Stimulated activated naive CD8-positive, alpha-beta T cell treated with anti-CD3 and anti-CD28 coated beads, Interleukin-15, amount 100 ng/mL, for 72 hours (primary cell): ENCODE measurements at regions not wholly inside any gene's neighbourhood (a gene's known extent, or its start where the extent isn't known, plus 50 kb on each side); places are given as distances from the start of the nearest gene placed in this dataset.
"Not testable (repeated sequence)": the region's sequence is repeated elsewhere in the genome, so short reads cannot be mapped to it uniquely, and the experiment has no call there.

Experiments
- ATAC-seq: fragments of 150-1000 bp; cut with Tn5 transposase; 2 replicates; pipeline ENCODE4 v1.10.0; 2021; ENCODE audit warnings: mild to moderate bottlenecking, moderate library complexity
- DNase-seq, 2 donors: peaks; one replicate each; pipeline ENCODE4 v3.0.0; 2021 to 2022
- H3K27ac Mint-ChIP-seq, 2 donors: one replicate each; pipeline ENCODE4 v1.8.0; 2022; ENCODE audit warnings: mild to moderate bottlenecking in 2 of 2, mixed read lengths in 2 of 2, moderate library complexity in 2 of 2
- H3K27me3 Mint-ChIP-seq: one replicate; pipeline ENCODE4 v1.8.0; 2022; ENCODE audit warnings: mixed read lengths
- H3K4me1 Mint-ChIP-seq: one replicate; pipeline ENCODE4 v1.8.0; 2022; ENCODE audit warnings: mild to moderate bottlenecking, mixed read lengths
- H3K4me3 Mint-ChIP-seq, 2 donors: one replicate each; pipeline ENCODE4 v1.8.0; 2022; ENCODE audit warnings: mild to moderate bottlenecking in 2 of 2, mixed read lengths in 2 of 2, moderate library complexity in 1 of 2
- H3K9me3 Mint-ChIP-seq, 2 donors: one replicate each; pipeline ENCODE4 v1.8.0; 2022; ENCODE audit warnings: mixed read lengths in 2 of 2

- H3K9me3 Mint-ChIP-seq, result peaks cover 5 to 13% of the 10 kb centered on the region in 2 donors
- no peaks in the 10 kb centered on the region for H3K27me3 Mint-ChIP-seq
- no peak for DNase-seq
- H3K4me1 Mint-ChIP-seq, result no peaks in the 10 kb centered on the region
- ATAC-seq, result no peak
- H3K27ac Mint-ChIP-seq, result no peak overlapping the region
- no peak overlapping the region for H3K4me3 Mint-ChIP-seq
Observed at GRCh38 chr15:91445695-91446228, 345.7 kb downstream of the SV2B start.

GRCh38 chr15:91447991-91448644, 348.1 kb downstream of the SV2B start:
- H3K4me3 Mint-ChIP-seq, result no peak overlapping the region
- DNase-seq, result no peak
- no peak for ATAC-seq
- H3K27ac Mint-ChIP-seq, result no peak overlapping the region
- peaks cover 5% of the 10 kb centered on the region for H3K4me1 Mint-ChIP-seq
- no peaks in the 10 kb centered on the region for H3K27me3 Mint-ChIP-seq
- H3K9me3 Mint-ChIP-seq, result peaks cover 5 to 18% of the 10 kb centered on the region in 2 donors

- H3K4me3 Mint-ChIP-seq, result peak overlapping the region; percentile 5 to 33
- not testable (repeated sequence) for H3K27me3 Mint-ChIP-seq, ATAC-seq, H3K27ac Mint-ChIP-seq, DNase-seq
- peaks cover 23% of the 10 kb centered on the region for H3K4me1 Mint-ChIP-seq
- peaks cover 24 to 38% of the 10 kb centered on the region in 2 donors for H3K9me3 Mint-ChIP-seq
Observed at GRCh38 chr15:91453376-91453775, 353.3 kb downstream of the SV2B start.

- no peaks in the 10 kb centered on the region for H3K27me3 Mint-ChIP-seq
- peaks cover 24 to 38% of the 10 kb centered on the region in 2 donors for H3K9me3 Mint-ChIP-seq
- no peak for DNase-seq
Observed at GRCh38 chr15:91456251-91456718, 356.2 kb downstream of the SV2B start.

GRCh38 chr15:91456921-91457320, 356.9 kb downstream of the SV2B start:
- DNase-seq (no peak), ATAC-seq (no peak)
- Mint-ChIP-seq H3K4me1 (peaks cover 23% of the 10 kb centered on the region), H3K27ac (peak overlapping the region in 1 of 2 donors; percentile 35), H3K27me3 (no peaks in the 10 kb centered on the region), H3K9me3 (peaks cover 22 to 32% of the 10 kb centered on the region in 2 donors), H3K4me3 (no peak overlapping the region)

More at GRCh38 chr15:91456251-91456718, 356.2 kb downstream of the SV2B start:
- H3K27ac Mint-ChIP-seq, result peak overlapping the region in 1 of 2 donors; percentile 35
- H3K4me1 Mint-ChIP-seq, result peaks cover 23% of the 10 kb centered on the region
- no peak overlapping the region for H3K4me3 Mint-ChIP-seq
- ATAC-seq, result no peak

- Mint-ChIP-seq H3K4me1 (no peaks in the 10 kb centered on the region), H3K9me3 (no peaks in the 10 kb centered on the region), H3K27me3 (no peaks in the 10 kb centered on the region), H3K4me3 (no peak overlapping the region), H3K27ac (no peak overlapping the region)
- ATAC-seq (no peak), DNase-seq (no peak)
Observed at GRCh38 chr15:91461377-91461776, 361.3 kb downstream of the SV2B start.

- no peak overlapping the region for H3K4me3 Mint-ChIP-seq
- no peaks in the 10 kb centered on the region for H3K27me3 Mint-ChIP-seq
- no peak overlapping the region for H3K27ac Mint-ChIP-seq
- H3K4me1 Mint-ChIP-seq, result peaks cover 15% of the 10 kb centered on the region
- DNase-seq, result no peak
- H3K9me3 Mint-ChIP-seq, result no peaks in the 10 kb centered on the region
- ATAC-seq, result no peak
Observed at GRCh38 chr15:91465086-91465485, 365.0 kb downstream of the SV2B start.

GRCh38 chr15:91465696-91466095, 365.6 kb downstream of the SV2B start:
- DNase-seq (no peak), ATAC-seq (no peak)
- Mint-ChIP-seq H3K27ac (peak overlapping the region in 1 of 2 donors; percentile 30), H3K27me3 (no peaks in the 10 kb centered on the region), H3K4me3 (no peak overlapping the region), H3K9me3 (no peaks in the 10 kb centered on the region), H3K4me1 (peaks cover 21% of the 10 kb centered on the region)

GRCh38 chr15:91468871-91469580, 369.0 kb downstream of the SV2B start:
- Mint-ChIP-seq H3K4me1 (peaks cover 45% of the 10 kb centered on the region), H3K9me3 (no peaks in the 10 kb centered on the region), H3K4me3 (peak overlapping the region; percentile 53 to 70), H3K27ac (peak overlapping the region; percentile 94 to 96), H3K27me3 (no peaks in the 10 kb centered on the region)
- ATAC-seq, result no peak
- peak; percentile 13 to 42 for DNase-seq

GRCh38 chr15:91469632-91470567, 369.8 kb downstream of the SV2B start:
- DNase-seq (peak; percentile 71 to 89), ATAC-seq (peak; percentile 91)
- Mint-ChIP-seq H3K9me3 (no peaks in the 10 kb centered on the region), H3K4me1 (peaks cover 45% of the 10 kb centered on the region), H3K27me3 (no peaks in the 10 kb centered on the region), H3K27ac (peak overlapping the region; percentile 94 to 96), H3K4me3 (peak overlapping the region; percentile 53 to 70)

- no peaks in the 10 kb centered on the region for H3K27me3 Mint-ChIP-seq
- DNase-seq, result no peak
- H3K9me3 Mint-ChIP-seq, result no peaks in the 10 kb centered on the region
- peaks cover 45% of the 10 kb centered on the region for H3K4me1 Mint-ChIP-seq
- peak overlapping the region in 1 of 2 donors; percentile 56 for H3K4me3 Mint-ChIP-seq
- ATAC-seq, result no peak
- no peak overlapping the region for H3K27ac Mint-ChIP-seq
Observed at GRCh38 chr15:91471468-91471867, 371.4 kb downstream of the SV2B start.

GRCh38 chr15:91472316-91472756, 372.3 kb downstream of the SV2B start:
- Mint-ChIP-seq H3K9me3 (no peaks in the 10 kb centered on the region), H3K4me3 (peak overlapping the region; percentile 14 to 30), H3K27ac (peak overlapping the region; percentile 5 to 9), H3K27me3 (no peaks in the 10 kb centered on the region), H3K4me1 (peaks cover 45% of the 10 kb centered on the region)
- DNase-seq (peak in 1 of 2 donors; percentile 21), ATAC-seq (no peak)

- H3K4me1 Mint-ChIP-seq, result peaks cover 41% of the 10 kb centered on the region
- H3K27me3 Mint-ChIP-seq, result no peaks in the 10 kb centered on the region
- no peak overlapping the region for H3K4me3 Mint-ChIP-seq
- no peak overlapping the region for H3K27ac Mint-ChIP-seq
- DNase-seq (no peak), ATAC-seq (no peak)
- H3K9me3 Mint-ChIP-seq, result no peaks in the 10 kb centered on the region
Observed at GRCh38 chr15:91473894-91474545, 374.0 kb downstream of the SV2B start.

- Mint-ChIP-seq H3K4me1 (peaks cover 22% of the 10 kb centered on the region), H3K4me3 (no peak overlapping the region), H3K27me3 (no peaks in the 10 kb centered on the region), H3K27ac (no peak overlapping the region), H3K9me3 (no peaks in the 10 kb centered on the region)
- ATAC-seq (no peak), DNase-seq (no peak)
Observed at GRCh38 chr15:91476861-91477260, 376.6 kb upstream of the SLCO3A1 start.
